Adrenal gland (tissue), 5 donors: ENCODE measurements at regions not wholly inside any gene's neighbourhood (a gene's known extent, or its start where the extent isn't known, plus 50 kb on each side); places are given as distances from the start of the nearest gene placed in this dataset.

Experiments
- POLR2A ChIP-seq, 2 donors: fragments of 450-650 bp; IDR thresholded peaks; one replicate each; pipeline ENCODE4 v1.6.1; 2017; ENCODE audit warnings: antibody characterized with exemption in 2 of 2, mild to moderate bottlenecking in 2 of 2, moderate library complexity in 1 of 2
- TF ChIP-seq, protein P1 (sequence below), 6 experiments: fragments of 450-650 bp in 4 of 6; fragments of 200-600 bp in 2 of 6; sonication (generic) in 1 of 6; IDR thresholded peaks; 1 replicate in 5 of 6; 2 replicates in 1 of 6; pipeline versions ENCODE4 v1.5.1 to v1.8.0; 2016 to 2021; ENCODE audit warnings: antibody characterized with exemption in 6 of 6, mild to moderate bottlenecking in 2 of 6, moderate library complexity in 1 of 6
- donor health status: DM: no; HTN: no; CAD: no.

- no peak for TF ChIP-seq POLR2A (IDR thresholded peaks at IDR 0.05)
- TF ChIP-seq, protein P1, sequence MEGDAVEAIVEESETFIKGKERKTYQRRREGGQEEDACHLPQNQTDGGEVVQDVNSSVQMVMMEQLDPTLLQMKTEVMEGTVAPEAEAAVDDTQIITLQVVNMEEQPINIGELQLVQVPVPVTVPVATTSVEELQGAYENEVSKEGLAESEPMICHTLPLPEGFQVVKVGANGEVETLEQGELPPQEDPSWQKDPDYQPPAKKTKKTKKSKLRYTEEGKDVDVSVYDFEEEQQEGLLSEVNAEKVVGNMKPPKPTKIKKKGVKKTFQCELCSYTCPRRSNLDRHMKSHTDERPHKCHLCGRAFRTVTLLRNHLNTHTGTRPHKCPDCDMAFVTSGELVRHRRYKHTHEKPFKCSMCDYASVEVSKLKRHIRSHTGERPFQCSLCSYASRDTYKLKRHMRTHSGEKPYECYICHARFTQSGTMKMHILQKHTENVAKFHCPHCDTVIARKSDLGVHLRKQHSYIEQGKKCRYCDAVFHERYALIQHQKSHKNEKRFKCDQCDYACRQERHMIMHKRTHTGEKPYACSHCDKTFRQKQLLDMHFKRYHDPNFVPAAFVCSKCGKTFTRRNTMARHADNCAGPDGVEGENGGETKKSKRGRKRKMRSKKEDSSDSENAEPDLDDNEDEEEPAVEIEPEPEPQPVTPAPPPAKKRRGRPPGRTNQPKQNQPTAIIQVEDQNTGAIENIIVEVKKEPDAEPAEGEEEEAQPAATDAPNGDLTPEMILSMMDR (IDR thresholded peaks at IDR 0.05), result no peak
Measured at GRCh38 chr3:101944308-101944707, 95.0 kb downstream of the NFKBIZ start.
